Peyer's patch (tissue), 4 donors: ENCODE measurements at regions not wholly inside any gene's neighbourhood (a gene's known extent, or its start where the extent isn't known, plus 50 kb on each side); places are given as distances from the start of the nearest gene placed in this dataset.
"Not testable (repeated sequence)": the region's sequence is repeated elsewhere in the genome, so short reads cannot be mapped to it uniquely, and the experiment has no call there.

Experiments used
- DNase-seq, 3 donors: peaks; one replicate each; pipeline ENCODE4 v3.0.0-alpha.2; 2017 to 2019
- H3K27ac ChIP-seq, 4 donors: fragments of 200-600 bp; sonication (generic); one replicate each; pipeline ENCODE4 v1.5.1; 2016 to 2019
- H3K27me3 ChIP-seq, 2 donors: fragments of 200-600 bp; sonication (generic); one replicate each; pipeline ENCODE4 v1.5.1; 2019
- H3K36me3 ChIP-seq, 3 donors: fragments of 200-600 bp; sonication (generic); one replicate each; pipeline ENCODE4 v1.5.1; 2016 to 2019
- H3K4me1 ChIP-seq, 4 donors: fragments of 200-600 bp; sonication (generic); one replicate each; pipeline ENCODE4 v1.5.1; 2016 to 2019
- H3K4me3 ChIP-seq, 4 donors: fragments of 200-600 bp; sonication (generic); 1 replicate in 3 of 4; 2 replicates in 1 of 4; pipeline ENCODE4 v1.5.1; 2016 to 2019; ENCODE audit warnings: mild to moderate bottlenecking in 1 of 4
- H3K9me3 ChIP-seq, 4 donors: fragments of 200-600 bp; sonication (generic); one replicate each; pipeline ENCODE4 v1.5.1; 2016 to 2019; ENCODE audit warnings: mild to moderate bottlenecking in 1 of 4
- CTCF ChIP-seq, 6 experiments: fragments of 450-650 bp in 4 of 6; fragments of 200-600 bp in 2 of 6; sonication (generic) in 1 of 6; IDR thresholded peaks; one replicate each; pipeline ENCODE4 v1.5.1; 2017 to 2019; ENCODE audit warnings: antibody characterized with exemption in 6 of 6, mild to moderate bottlenecking in 3 of 6, moderate library complexity in 1 of 6
- POLR2A ChIP-seq, 2 donors: fragments of 450-650 bp; IDR thresholded peaks; one replicate each; pipeline ENCODE4 v1.5.1; 2017; ENCODE audit warnings: antibody characterized with exemption in 2 of 2, mild to moderate bottlenecking in 2 of 2, moderate library complexity in 2 of 2

GRCh38 chr2:131656816-131657633 lies 129.3 kb downstream of the CCDC74A start:
- H3K36me3 ChIP-seq, result no peaks in the 10 kb centered on the region
- DNase-seq, result no peak

GRCh38 chr2:131657895-131658768 lies 130.4 kb downstream of the CCDC74A start:
- Histone ChIP-seq H3K9me3 (no peaks in the 10 kb centered on the region), H3K36me3 (no peaks in the 10 kb centered on the region), H3K27ac (no peak overlapping the region), H3K4me1 (no peaks in the 10 kb centered on the region), H3K27me3 (no peaks in the 10 kb centered on the region), H3K4me3 (no peak overlapping the region)
- DNase-seq, result no peak
- TF ChIP-seq CTCF (IDR thresholded peaks at IDR 0.05) (no peak), POLR2A (IDR thresholded peaks at IDR 0.05) (no peak)

More at GRCh38 chr2:131656816-131657633, 129.3 kb downstream of the CCDC74A start:
- Histone ChIP-seq H3K27ac (no peak overlapping the region), H3K27me3 (no peaks in the 10 kb centered on the region), H3K4me3 (no peak overlapping the region), H3K9me3 (no peaks in the 10 kb centered on the region), H3K4me1 (no peaks in the 10 kb centered on the region)
- TF ChIP-seq POLR2A (IDR thresholded peaks at IDR 0.05) (no peak), CTCF (IDR thresholded peaks at IDR 0.05) (no peak)

GRCh38 chr2:131658769-131659131 lies 131.1 kb downstream of the CCDC74A start:
- Histone ChIP-seq H3K36me3 (no peaks in the 10 kb centered on the region), H3K27ac (no peak overlapping the region), H3K4me1 (no peaks in the 10 kb centered on the region), H3K4me3 (no peak overlapping the region), H3K9me3 (no peaks in the 10 kb centered on the region), H3K27me3 (no peaks in the 10 kb centered on the region)
- TF ChIP-seq CTCF (IDR thresholded peaks at IDR 0.05) (no peak), POLR2A (IDR thresholded peaks at IDR 0.05) (no peak)
- DNase-seq, result no peak

GRCh38 chr2:131659168-131659572 lies 131.5 kb downstream of the CCDC74A start:
- no peaks in the 10 kb centered on the region for H3K4me1 ChIP-seq

GRCh38 chr2:131661101-131661782 lies 133.6 kb downstream of the CCDC74A start:
- not testable (repeated sequence) for H3K27ac ChIP-seq, H3K9me3 ChIP-seq, H3K27me3 ChIP-seq, H3K4me3 ChIP-seq, H3K4me1 ChIP-seq, H3K36me3 ChIP-seq, DNase-seq

More at GRCh38 chr2:131659168-131659572, 131.5 kb downstream of the CCDC74A start:
- Histone ChIP-seq H3K4me3 (no peak overlapping the region), H3K36me3 (no peaks in the 10 kb centered on the region), H3K9me3 (no peaks in the 10 kb centered on the region), H3K27me3 (no peaks in the 10 kb centered on the region), H3K27ac (no peak overlapping the region)
- DNase-seq, result no peak
- no peak for TF ChIP-seq CTCF (IDR thresholded peaks at IDR 0.05)
- TF ChIP-seq POLR2A (IDR thresholded peaks at IDR 0.05), result no peak

- not testable (repeated sequence) for H3K4me1 ChIP-seq, DNase-seq, H3K4me3 ChIP-seq, H3K27ac ChIP-seq, H3K9me3 ChIP-seq, H3K36me3 ChIP-seq, H3K27me3 ChIP-seq
These were observed 134.3 kb downstream of the CCDC74A start for GRCh38 chr2:131661884-131662535.

GRCh38 chr2:131663501-131663900 lies 135.8 kb downstream of the CCDC74A start:
- H3K27ac ChIP-seq, H3K36me3 ChIP-seq: not testable (repeated sequence)

GRCh38 chr2:131665716-131666115 lies 138.0 kb downstream of the CCDC74A start:
- H3K27ac ChIP-seq, H3K4me1 ChIP-seq, H3K4me3 ChIP-seq, H3K9me3 ChIP-seq, DNase-seq, H3K27me3 ChIP-seq, H3K36me3 ChIP-seq: not testable (repeated sequence)

More at GRCh38 chr2:131663501-131663900, 135.8 kb downstream of the CCDC74A start:
- DNase-seq, H3K4me3 ChIP-seq, H3K4me1 ChIP-seq, H3K9me3 ChIP-seq, H3K27me3 ChIP-seq: not testable (repeated sequence)

- DNase-seq, H3K27ac ChIP-seq: not testable (repeated sequence)
These were observed 141.3 kb downstream of the CCDC74A start for GRCh38 chr2:131668794-131669540.

More at GRCh38 chr2:131668794-131669540, 141.3 kb downstream of the CCDC74A start:
- not testable (repeated sequence) for H3K4me3 ChIP-seq, H3K36me3 ChIP-seq, H3K27me3 ChIP-seq, H3K9me3 ChIP-seq
- peaks cover 8 to 18% (median 12%) of the 10 kb centered on the region in 4 donors for H3K4me1 ChIP-seq
